C4-2B (cell line): ENCODE measurements at regions not wholly inside any gene's neighbourhood (a gene's known extent, or its start where the extent isn't known, plus 50 kb on each side); places are given as distances from the start of the nearest gene placed in this dataset.

Experiments
- H3K27ac ChIP-seq: fragments of 450-650 bp; 2 replicates; pipeline ENCODE4 v1.5.1; 2017
- CTCF ChIP-seq: fragments of 450-650 bp; conservative IDR thresholded peaks from 2 replicates; pipeline ENCODE4 v1.5.1; 2017; ENCODE audit warnings: mild to moderate bottlenecking
- ZFX ChIP-seq: fragments of 450-650 bp; IDR thresholded peaks from 2 replicates; pipeline ENCODE4 v1.6.1; 2017

- TF ChIP-seq CTCF (no peak), ZFX (no peak)
Measured at GRCh38 chr15:77552066-77552465, 80.6 kb downstream of the LINGO1 start.

GRCh38 chr15:77550301-77551251 is 82.1 kb downstream of the LINGO1 start:
- no peak overlapping the region for H3K27ac ChIP-seq
- TF ChIP-seq ZFX = no peak
- TF ChIP-seq CTCF = no peak

More at GRCh38 chr15:77552066-77552465, 80.6 kb downstream of the LINGO1 start:
- no peak overlapping the region for H3K27ac ChIP-seq

GRCh38 chr15:77549576-77550288 is 83.0 kb downstream of the LINGO1 start:
- no peak overlapping the region for H3K27ac ChIP-seq
- TF ChIP-seq ZFX (no peak), CTCF (no peak)

GRCh38 chr15:77548589-77549557 is 83.8 kb downstream of the LINGO1 start:
- no peak overlapping the region for H3K27ac ChIP-seq
- TF ChIP-seq CTCF (no peak), ZFX (no peak)

DNA sequence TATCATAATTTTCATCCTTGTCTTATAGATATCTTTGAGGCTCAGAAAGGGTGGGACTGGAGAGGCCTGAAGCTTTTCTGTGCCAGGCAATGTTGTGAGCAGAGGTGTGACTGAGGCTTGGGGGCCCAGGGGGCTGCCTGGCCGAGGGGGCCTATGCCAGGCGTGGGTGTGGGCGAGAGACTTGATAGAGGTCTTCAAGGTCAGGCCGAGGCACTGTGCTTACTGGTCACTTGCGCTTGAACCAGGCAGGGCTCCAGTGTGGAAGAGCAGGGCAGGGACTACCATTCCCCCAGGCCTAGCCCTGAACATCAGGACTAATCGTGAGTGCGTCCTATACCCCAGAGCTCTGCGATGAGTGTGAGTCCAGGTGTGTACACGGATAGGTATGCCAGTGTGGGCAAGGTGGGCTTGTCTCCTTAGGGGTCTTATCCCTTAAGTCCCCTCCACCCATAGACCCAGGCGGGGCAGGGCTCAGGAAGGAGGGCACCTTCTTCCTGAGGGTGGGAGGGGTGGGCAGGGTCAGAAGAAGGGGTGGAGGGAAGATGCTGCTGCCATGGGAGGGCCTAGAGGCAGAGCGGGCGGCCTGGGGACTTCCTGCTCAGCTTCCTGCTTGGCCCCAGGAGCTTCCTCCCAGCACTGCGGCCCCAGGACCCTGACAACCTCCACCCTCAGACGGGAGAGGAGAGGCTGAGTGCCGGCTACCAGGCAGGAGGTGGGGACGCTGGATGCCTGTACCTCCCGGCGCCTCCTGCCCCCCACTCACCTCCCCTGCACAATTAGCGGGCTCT is 84.7 kb downstream of the LINGO1 start:
- H3K27ac ChIP-seq = no peak overlapping the region
- TF ChIP-seq ZFX (no peak), CTCF (no peak)

GRCh38 chr15:77546870-77547269 is 85.8 kb downstream of the LINGO1 start:
- H3K27ac ChIP-seq = no peak overlapping the region
- TF ChIP-seq CTCF (no peak), ZFX (no peak)
